ENCODE measurements at regions not wholly inside any gene's neighbourhood (a gene's known extent, or its start where the extent isn't known, plus 50 kb on each side); places are given as distances from the start of the nearest gene placed in this dataset.

DNA sequence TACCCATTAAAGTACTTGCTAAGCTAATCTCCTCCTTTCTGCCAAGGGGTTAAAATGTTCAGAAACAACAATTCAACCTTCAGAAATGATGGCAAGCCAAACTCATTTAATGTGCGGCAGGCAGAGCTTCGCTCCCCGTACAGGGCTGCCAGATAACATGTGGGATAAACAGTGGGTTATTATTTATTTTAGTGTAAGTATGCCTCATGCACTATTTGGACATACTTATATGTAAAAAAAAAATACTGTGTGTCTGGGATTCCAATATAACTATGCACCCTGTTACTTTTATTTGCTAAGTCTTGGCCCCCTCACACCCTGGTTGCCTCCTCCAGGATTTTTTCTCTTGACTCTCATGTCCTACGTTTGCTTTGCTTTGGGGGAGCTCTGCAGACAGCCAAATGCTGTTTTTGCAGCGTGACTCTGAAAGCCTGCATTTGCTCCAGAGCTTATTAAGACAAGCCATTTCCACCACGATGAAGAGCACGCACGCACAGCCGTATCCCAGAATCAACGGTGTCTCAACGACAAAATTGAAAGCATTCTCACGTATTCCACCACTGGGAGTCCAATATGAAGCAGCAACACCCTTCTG lies 86.5 kb upstream of the SHANK2 start:
- TF ChIP-seq, protein P1, sequence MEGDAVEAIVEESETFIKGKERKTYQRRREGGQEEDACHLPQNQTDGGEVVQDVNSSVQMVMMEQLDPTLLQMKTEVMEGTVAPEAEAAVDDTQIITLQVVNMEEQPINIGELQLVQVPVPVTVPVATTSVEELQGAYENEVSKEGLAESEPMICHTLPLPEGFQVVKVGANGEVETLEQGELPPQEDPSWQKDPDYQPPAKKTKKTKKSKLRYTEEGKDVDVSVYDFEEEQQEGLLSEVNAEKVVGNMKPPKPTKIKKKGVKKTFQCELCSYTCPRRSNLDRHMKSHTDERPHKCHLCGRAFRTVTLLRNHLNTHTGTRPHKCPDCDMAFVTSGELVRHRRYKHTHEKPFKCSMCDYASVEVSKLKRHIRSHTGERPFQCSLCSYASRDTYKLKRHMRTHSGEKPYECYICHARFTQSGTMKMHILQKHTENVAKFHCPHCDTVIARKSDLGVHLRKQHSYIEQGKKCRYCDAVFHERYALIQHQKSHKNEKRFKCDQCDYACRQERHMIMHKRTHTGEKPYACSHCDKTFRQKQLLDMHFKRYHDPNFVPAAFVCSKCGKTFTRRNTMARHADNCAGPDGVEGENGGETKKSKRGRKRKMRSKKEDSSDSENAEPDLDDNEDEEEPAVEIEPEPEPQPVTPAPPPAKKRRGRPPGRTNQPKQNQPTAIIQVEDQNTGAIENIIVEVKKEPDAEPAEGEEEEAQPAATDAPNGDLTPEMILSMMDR (IDR thresholded peaks at IDR 0.05; ENCODE audit: borderline replicate concordance, extremely low read depth, low read length, poor library complexity, severe bottlenecking): no peak
- no peak for TF ChIP-seq EZH2 (IDR thresholded peaks at IDR 0.05; ENCODE audit: borderline replicate concordance, low read depth, low read length, severe bottlenecking)
